ENCODE measurements at regions not wholly inside any gene's neighbourhood (a gene's known extent, or its start where the extent isn't known, plus 50 kb on each side); places are given as distances from the start of the nearest gene placed in this dataset.

GRCh38 chr9:129465834-129466535 is 154.9 kb downstream of the C9orf50 start:
- DNase-seq (ENCODE audit: low spot score in 2 of 2), result no peak
- no peak for ATAC-seq
- Mint-ChIP-seq H3K36me3 (peaks cover 17% of the 10 kb centered on the region), H3K4me1 (peaks cover 38% of the 10 kb centered on the region), H3K9me3 (no peaks in the 10 kb centered on the region), H3K4me3 (no peak overlapping the region), H3K27ac (peak overlapping the region; percentile 20)

GRCh38 chr9:129464972-129465833 is 155.7 kb downstream of the C9orf50 start:
- DNase-seq (ENCODE audit: low spot score in 2 of 2) (no peak), ATAC-seq (peak; percentile 61)
- Mint-ChIP-seq H3K9me3 (no peaks in the 10 kb centered on the region), H3K27ac (peak overlapping the region; percentile 20), H3K36me3 (peaks cover 22% of the 10 kb centered on the region), H3K4me1 (peaks cover 34% of the 10 kb centered on the region), H3K4me3 (no peak overlapping the region)

- Mint-ChIP-seq H3K4me1 (peaks cover 30% of the 10 kb centered on the region), H3K9me3 (no peaks in the 10 kb centered on the region), H3K27ac (no peak overlapping the region), H3K4me3 (no peak overlapping the region), H3K36me3 (peaks cover 22% of the 10 kb centered on the region)
- no peak for DNase-seq (ENCODE audit: low spot score in 2 of 2)
- no peak for ATAC-seq
These were observed 156.9 kb downstream of the C9orf50 start for GRCh38 chr9:129463994-129464393.

GRCh38 chr9:129463477-129463876 is 157.4 kb downstream of the C9orf50 start:
- no peak overlapping the region for H3K4me3 Mint-ChIP-seq
- H3K27ac Mint-ChIP-seq, result no peak overlapping the region
- peaks cover 34% of the 10 kb centered on the region for H3K4me1 Mint-ChIP-seq
- DNase-seq (ENCODE audit: low spot score in 2 of 2) (no peak), ATAC-seq (no peak)
- no peaks in the 10 kb centered on the region for H3K9me3 Mint-ChIP-seq
- H3K36me3 Mint-ChIP-seq, result peaks cover 20% of the 10 kb centered on the region

- Mint-ChIP-seq H3K9me3 (no peaks in the 10 kb centered on the region), H3K27ac (no peak overlapping the region), H3K4me3 (no peak overlapping the region), H3K4me1 (peaks cover 36% of the 10 kb centered on the region), H3K36me3 (peaks cover 17% of the 10 kb centered on the region)
- DNase-seq (ENCODE audit: low spot score in 2 of 2) (no peak), ATAC-seq (no peak)
These were observed 158.5 kb downstream of the C9orf50 start for GRCh38 chr9:129462360-129462759.

GRCh38 chr9:129460323-129461261 is 160.3 kb downstream of the C9orf50 start:
- Mint-ChIP-seq H3K4me1 (peaks cover 43% of the 10 kb centered on the region), H3K9me3 (no peaks in the 10 kb centered on the region), H3K4me3 (peak overlapping the region; percentile 78)

GRCh38 chr9:129459547-129460322 is 161.2 kb downstream of the C9orf50 start:
- DNase-seq (ENCODE audit: low spot score in 2 of 2) (peak; percentile 22 to 63), ATAC-seq (peak; percentile 24)
- peaks cover 45% of the 10 kb centered on the region for H3K4me1 Mint-ChIP-seq
- H3K9me3 Mint-ChIP-seq, result no peaks in the 10 kb centered on the region
- H3K27ac Mint-ChIP-seq, result peak overlapping the region; percentile 93
- peak overlapping the region; percentile 78 for H3K4me3 Mint-ChIP-seq
- H3K36me3 Mint-ChIP-seq, result peaks cover 11% of the 10 kb centered on the region

More at GRCh38 chr9:129460323-129461261, 160.3 kb downstream of the C9orf50 start:
- Mint-ChIP-seq H3K27ac (peak overlapping the region; percentile 93), H3K36me3 (peaks cover 11% of the 10 kb centered on the region)
- DNase-seq (ENCODE audit: low spot score in 2 of 2) (peak; percentile 74 to 85), ATAC-seq (peak; percentile 88)

GRCh38 chr9:129458663-129459546 is 162.0 kb downstream of the C9orf50 start:
- Mint-ChIP-seq H3K9me3 (no peaks in the 10 kb centered on the region), H3K36me3 (peaks cover 11% of the 10 kb centered on the region), H3K27ac (peak overlapping the region; percentile 93), H3K4me3 (peak overlapping the region; percentile 78), H3K4me1 (peaks cover 46% of the 10 kb centered on the region)
- ATAC-seq (peak; percentile 2), DNase-seq (ENCODE audit: low spot score in 2 of 2) (peak; percentile 32 to 58)

- Mint-ChIP-seq H3K4me1 (peaks cover 46% of the 10 kb centered on the region), H3K27ac (peak overlapping the region; percentile 93), H3K36me3 (peaks cover 11% of the 10 kb centered on the region), H3K9me3 (no peaks in the 10 kb centered on the region), H3K4me3 (peak overlapping the region; percentile 78)
- ATAC-seq (peak; percentile 82), DNase-seq (ENCODE audit: low spot score in 2 of 2) (peak; percentile 48 to 77)
These were observed 162.7 kb downstream of the C9orf50 start for GRCh38 chr9:129458155-129458661.

- Mint-ChIP-seq H3K27ac (no peak overlapping the region), H3K4me3 (peak overlapping the region; percentile 2), H3K36me3 (peaks cover 11% of the 10 kb centered on the region), H3K4me1 (peaks cover 46% of the 10 kb centered on the region), H3K9me3 (no peaks in the 10 kb centered on the region)
- ATAC-seq, result no peak
- DNase-seq (ENCODE audit: low spot score in 2 of 2), result no peak
These were observed 163.5 kb downstream of the C9orf50 start for GRCh38 chr9:129457325-129457779.

GRCh38 chr9:129456549-129457324 is 164.2 kb downstream of the C9orf50 start:
- peak overlapping the region; percentile 2 for H3K4me3 Mint-ChIP-seq
- H3K9me3 Mint-ChIP-seq, result no peaks in the 10 kb centered on the region
- DNase-seq (ENCODE audit: low spot score in 2 of 2) (no peak), ATAC-seq (no peak)
- peaks cover 46% of the 10 kb centered on the region for H3K4me1 Mint-ChIP-seq
- peaks cover 11% of the 10 kb centered on the region for H3K36me3 Mint-ChIP-seq
- H3K27ac Mint-ChIP-seq, result no peak overlapping the region

GRCh38 chr9:129455151-129455995 is 165.5 kb downstream of the C9orf50 start:
- Mint-ChIP-seq H3K36me3 (peaks cover 6% of the 10 kb centered on the region), H3K27ac (peak overlapping the region; percentile 15), H3K9me3 (no peaks in the 10 kb centered on the region), H3K4me1 (peaks cover 46% of the 10 kb centered on the region), H3K4me3 (no peak overlapping the region)
- DNase-seq (ENCODE audit: low spot score in 2 of 2) (no peak), ATAC-seq (no peak)

All from stimulated activated effector memory CD8-positive, alpha-beta T cell treated with anti-CD3 and anti-CD28 coated beads, Interleukin-12 subunit alpha, Interleukin-12 subunit beta, amount 100 ng/mL, for 72 hours (primary cell).